Type B pancreatic cell (in vitro differentiated cells): ENCODE measurements at regions not wholly inside any gene's neighbourhood (a gene's known extent, or its start where the extent isn't known, plus 50 kb on each side); places are given as distances from the start of the nearest gene placed in this dataset.

Source experiments
- DNase-seq: peaks from one replicate; pipeline ENCODE4 v3.0.0; 2021; ENCODE audit warnings: mixed read lengths; ENCODE audit not compliant: unreplicated experiment; ENCODE audit errors: extremely low spot score
- H3K27ac Mint-ChIP-seq: 2 replicates; pipeline ENCODE4 v1.8.0; 2021; ENCODE audit warnings: mild to moderate bottlenecking, mixed read lengths
- H3K27me3 Mint-ChIP-seq: 2 replicates; pipeline ENCODE4 v1.8.0; 2021; ENCODE audit warnings: mixed read lengths
- H3K36me3 Mint-ChIP-seq: 2 replicates; pipeline ENCODE4 v1.8.0; 2021; ENCODE audit warnings: mixed read lengths
- H3K4me1 Mint-ChIP-seq: one replicate; pipeline ENCODE4 v1.8.0; 2021; ENCODE audit warnings: mixed read lengths; ENCODE audit not compliant: unreplicated experiment
- H3K4me3 Mint-ChIP-seq: 2 replicates; pipeline ENCODE4 v1.8.0; 2021; ENCODE audit warnings: mild to moderate bottlenecking, mixed read lengths
- H3K9me3 Mint-ChIP-seq: 2 replicates; pipeline ENCODE4 v1.8.0; 2021; ENCODE audit warnings: mixed read lengths
- CTCF ChIP-seq: fragments of 200-600 bp; sonication (generic); conservative IDR thresholded peaks from 2 replicates; pipeline ENCODE4 v1.5.0; 2021; ENCODE audit warnings: antibody characterized with exemption, mild to moderate bottlenecking

DNA sequence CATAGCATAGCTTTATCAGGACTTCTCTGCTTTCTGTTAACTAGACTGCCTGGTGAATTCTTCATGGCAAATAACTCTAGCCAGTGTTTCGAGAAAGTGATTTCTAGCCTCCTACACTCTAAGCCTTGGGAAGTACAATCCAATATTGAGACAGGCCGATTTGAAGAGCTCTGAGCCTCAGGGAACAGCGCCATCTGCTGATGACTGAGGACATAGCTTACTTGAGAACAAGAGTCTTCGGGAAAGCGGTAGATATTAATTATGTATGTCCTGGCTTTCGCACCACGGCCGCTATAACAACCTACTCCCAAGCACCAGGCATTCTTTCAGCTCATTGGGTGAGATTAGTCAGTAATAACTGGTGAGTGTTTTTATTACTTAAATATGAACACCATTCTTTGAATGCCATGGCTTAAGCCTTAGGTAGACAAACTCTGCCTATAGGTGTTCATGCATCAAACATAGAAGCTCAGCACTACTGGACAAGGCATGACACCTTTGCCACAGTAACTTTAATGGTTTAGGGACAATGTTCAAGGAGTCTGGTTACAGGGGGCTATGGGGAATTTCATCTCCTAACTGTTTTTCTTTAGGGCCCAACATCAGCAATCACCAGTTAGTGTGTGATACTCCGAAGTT, 518.6 kb downstream of the BMP2 start:
- H3K9me3 Mint-ChIP-seq: no peaks in the 10 kb centered on the region
- peak; percentile 73 for DNase-seq
- TF ChIP-seq CTCF: peak; percentile 94

GRCh38 chr20:7291323-7291943, 523.9 kb downstream of the BMP2 start:
- Mint-ChIP-seq H3K27me3 (peaks cover 8% of the 10 kb centered on the region), H3K27ac (no peak overlapping the region), H3K4me1 (peaks cover 3% of the 10 kb centered on the region), H3K4me3 (no peak overlapping the region), H3K9me3 (no peaks in the 10 kb centered on the region), H3K36me3 (no peaks in the 10 kb centered on the region)
- DNase-seq: no peak
- TF ChIP-seq CTCF: no peak

More for the DNA sequence above, 518.6 kb downstream of the BMP2 start:
- Mint-ChIP-seq H3K27ac (no peak overlapping the region), H3K4me3 (no peak overlapping the region), H3K4me1 (peaks cover 5% of the 10 kb centered on the region), H3K36me3 (no peaks in the 10 kb centered on the region), H3K27me3 (peaks cover 14% of the 10 kb centered on the region)

GRCh38 chr20:7291946-7292345, 524.5 kb downstream of the BMP2 start:
- peaks cover 6% of the 10 kb centered on the region for H3K27me3 Mint-ChIP-seq
- no peak for DNase-seq
- peaks cover 3% of the 10 kb centered on the region for H3K4me1 Mint-ChIP-seq
- no peak for TF ChIP-seq CTCF
- no peaks in the 10 kb centered on the region for H3K36me3 Mint-ChIP-seq
- H3K9me3 Mint-ChIP-seq: no peaks in the 10 kb centered on the region
- H3K27ac Mint-ChIP-seq: no peak overlapping the region
- H3K4me3 Mint-ChIP-seq: no peak overlapping the region

DNA sequence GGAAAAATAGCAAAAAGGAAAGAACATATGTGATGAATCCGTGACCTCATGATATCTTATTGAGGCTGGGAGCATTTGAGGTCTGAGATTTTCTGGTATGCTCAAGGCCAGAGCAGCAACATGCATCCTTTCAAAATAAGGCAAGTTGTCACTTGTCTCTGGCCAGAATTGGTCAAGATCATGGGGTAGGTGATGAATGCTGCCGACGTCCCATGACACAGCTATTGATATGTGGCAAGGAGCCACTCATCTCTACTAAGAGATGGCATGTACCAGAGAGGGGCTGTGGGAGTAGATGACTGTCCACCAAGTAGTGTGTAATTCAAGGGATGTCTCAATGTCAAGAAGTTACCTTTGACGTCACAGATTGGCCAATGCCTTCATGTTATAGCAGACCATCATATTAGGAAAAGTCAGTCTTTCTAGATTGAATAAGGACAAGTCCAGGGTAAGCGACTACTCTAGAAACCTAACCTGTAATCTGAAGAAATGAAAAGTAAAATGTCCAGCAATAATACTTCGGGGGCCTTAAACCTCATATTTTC, 527.4 kb downstream of the BMP2 start:
- DNase-seq: no peak
- peaks cover 3% of the 10 kb centered on the region for H3K4me1 Mint-ChIP-seq
- no peak overlapping the region for H3K27ac Mint-ChIP-seq
- no peaks in the 10 kb centered on the region for H3K36me3 Mint-ChIP-seq
- no peak overlapping the region for H3K4me3 Mint-ChIP-seq
- TF ChIP-seq CTCF: no peak
- peaks cover 4% of the 10 kb centered on the region for H3K9me3 Mint-ChIP-seq
- no peaks in the 10 kb centered on the region for H3K27me3 Mint-ChIP-seq

DNA sequence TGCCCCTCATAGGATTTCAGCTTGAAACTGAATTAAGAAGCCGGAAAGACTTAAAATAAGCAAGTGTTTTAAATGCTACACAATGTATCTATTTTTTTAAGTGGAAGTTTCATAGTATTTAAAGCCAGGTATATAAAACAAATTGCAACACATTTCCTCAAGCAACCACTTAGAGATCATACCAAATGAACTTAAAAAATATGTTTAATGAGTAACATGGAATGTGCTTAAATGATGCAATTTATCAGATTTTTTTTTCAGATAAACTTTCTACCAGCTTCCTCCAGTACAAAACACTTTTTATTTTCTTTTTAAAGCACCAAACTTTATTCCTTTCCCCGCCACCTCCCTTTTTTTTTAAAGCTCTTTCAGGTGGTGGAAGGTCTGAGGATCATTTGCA, 534.3 kb downstream of the BMP2 start:
- DNase-seq: no peak
- H3K27ac Mint-ChIP-seq: no peak overlapping the region
- peaks cover 4% of the 10 kb centered on the region for H3K9me3 Mint-ChIP-seq
- no peak overlapping the region for H3K4me3 Mint-ChIP-seq
- no peaks in the 10 kb centered on the region for H3K4me1 Mint-ChIP-seq
- no peak for TF ChIP-seq CTCF
- no peaks in the 10 kb centered on the region for H3K36me3 Mint-ChIP-seq
- peaks cover 3% of the 10 kb centered on the region for H3K27me3 Mint-ChIP-seq
